ENCODE measurements at regions not wholly inside any gene's neighbourhood (a gene's known extent, or its start where the extent isn't known, plus 50 kb on each side); places are given as distances from the start of the nearest gene placed in this dataset.

- TF ChIP-seq, protein P1, sequence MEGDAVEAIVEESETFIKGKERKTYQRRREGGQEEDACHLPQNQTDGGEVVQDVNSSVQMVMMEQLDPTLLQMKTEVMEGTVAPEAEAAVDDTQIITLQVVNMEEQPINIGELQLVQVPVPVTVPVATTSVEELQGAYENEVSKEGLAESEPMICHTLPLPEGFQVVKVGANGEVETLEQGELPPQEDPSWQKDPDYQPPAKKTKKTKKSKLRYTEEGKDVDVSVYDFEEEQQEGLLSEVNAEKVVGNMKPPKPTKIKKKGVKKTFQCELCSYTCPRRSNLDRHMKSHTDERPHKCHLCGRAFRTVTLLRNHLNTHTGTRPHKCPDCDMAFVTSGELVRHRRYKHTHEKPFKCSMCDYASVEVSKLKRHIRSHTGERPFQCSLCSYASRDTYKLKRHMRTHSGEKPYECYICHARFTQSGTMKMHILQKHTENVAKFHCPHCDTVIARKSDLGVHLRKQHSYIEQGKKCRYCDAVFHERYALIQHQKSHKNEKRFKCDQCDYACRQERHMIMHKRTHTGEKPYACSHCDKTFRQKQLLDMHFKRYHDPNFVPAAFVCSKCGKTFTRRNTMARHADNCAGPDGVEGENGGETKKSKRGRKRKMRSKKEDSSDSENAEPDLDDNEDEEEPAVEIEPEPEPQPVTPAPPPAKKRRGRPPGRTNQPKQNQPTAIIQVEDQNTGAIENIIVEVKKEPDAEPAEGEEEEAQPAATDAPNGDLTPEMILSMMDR (IDR thresholded peaks at IDR 0.05; ENCODE audit: insufficient read depth, low read depth, low read length), result no peak
- no peak overlapping the region for H3K4me3 ChIP-seq (ENCODE audit: low read depth, low read length)
- ChIA-PET CTCF (interaction anchor here (1.0 kb wide), 1 partner anchor 13 kb away, joined by 3 read pairs; no protein-coding TSS in a partner anchor), POLR2A (no interaction called here)
- DNase-seq (ENCODE audit: low read depth), result no peak
- H3K27me3 ChIP-seq (ENCODE audit: control insufficient read depth, insufficient read depth, low read length), result peaks cover 2% of the 10 kb centered on the region; the same call in 1 of the 2 replicates
- H3K36me3 ChIP-seq (ENCODE audit: control insufficient read depth, insufficient read depth, low read length), result no peaks in the 10 kb centered on the region
Measured at GRCh38 chr9:97779608-97780007, 73.4 kb upstream of the FOXE1 start.

DNA sequence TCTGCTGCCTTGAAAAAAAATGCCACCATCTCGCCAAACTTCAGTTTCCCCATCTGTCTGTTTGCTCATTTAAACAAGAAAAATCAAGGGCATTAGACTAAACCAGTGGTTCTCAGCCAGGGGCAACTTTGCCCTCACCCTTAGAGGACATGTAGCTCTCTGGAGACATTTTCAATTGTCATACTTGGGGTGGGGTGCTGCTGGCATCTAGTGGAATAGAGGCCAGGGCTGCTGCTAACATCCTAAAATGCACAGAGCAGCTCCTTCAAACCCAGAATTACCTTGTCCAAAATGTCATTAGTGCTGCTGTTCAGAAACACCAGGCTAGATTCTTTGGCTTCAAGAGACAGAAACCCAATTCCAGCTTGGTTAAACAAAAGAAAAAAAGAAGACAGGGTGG is 71.1 kb upstream of the FOXE1 start:
- ChIA-PET POLR2A (no interaction called here), CTCF (interaction anchor here (0.7 kb wide), 1 partner anchor 15 kb away, joined by 3 read pairs; no protein-coding TSS in a partner anchor)
- DNase-seq (ENCODE audit: low read depth), result no peak

GRCh38 chr9:97786341-97786740 is 66.7 kb upstream of the FOXE1 start:
- POLR2A ChIA-PET, result no interaction called here
- H3K36me3 ChIP-seq (ENCODE audit: control insufficient read depth, insufficient read depth, low read length), result no peaks in the 10 kb centered on the region
- no peak overlapping the region for H3K4me3 ChIP-seq (ENCODE audit: low read depth, low read length)
- CTCF ChIA-PET, result no interaction called here
- DNase-seq (ENCODE audit: low read depth), result no peak
- TF ChIP-seq, protein P1 (IDR thresholded peaks at IDR 0.05; ENCODE audit: insufficient read depth, low read depth, low read length), result no peak
- peaks cover 2% of the 10 kb centered on the region; the same call in 1 of the 2 replicates for H3K27me3 ChIP-seq (ENCODE audit: control insufficient read depth, insufficient read depth, low read length)

More for the DNA sequence above, 71.1 kb upstream of the FOXE1 start:
- Histone ChIP-seq H3K27me3 (ENCODE audit: control insufficient read depth, insufficient read depth, low read length) (peaks cover 2% of the 10 kb centered on the region; the same call in 1 of the 2 replicates), H3K36me3 (ENCODE audit: control insufficient read depth, insufficient read depth, low read length) (no peaks in the 10 kb centered on the region), H3K4me3 (ENCODE audit: low read depth, low read length) (no peak overlapping the region)
- TF ChIP-seq, protein P1 (IDR thresholded peaks at IDR 0.05; ENCODE audit: insufficient read depth, low read depth, low read length), result no peak

- Histone ChIP-seq H3K4me3 (ENCODE audit: low read depth, low read length) (no peak overlapping the region), H3K27me3 (ENCODE audit: control insufficient read depth, insufficient read depth, low read length) (peaks cover 4% of the 10 kb centered on the region; the same call in 1 of the 2 replicates), H3K36me3 (ENCODE audit: control insufficient read depth, insufficient read depth, low read length) (no peaks in the 10 kb centered on the region)
- no peak for DNase-seq (ENCODE audit: low read depth)
- ChIA-PET POLR2A (no interaction called here), CTCF (no interaction called here)
- TF ChIP-seq, protein P1 (IDR thresholded peaks at IDR 0.05; ENCODE audit: insufficient read depth, low read depth, low read length), result no peak
Measured at GRCh38 chr9:97787551-97787950, 65.5 kb upstream of the FOXE1 start.

- ChIA-PET POLR2A (no interaction called here), CTCF (no interaction called here)
- Histone ChIP-seq H3K4me3 (ENCODE audit: low read depth, low read length) (no peak overlapping the region), H3K27me3 (ENCODE audit: control insufficient read depth, insufficient read depth, low read length) (peaks cover 3% of the 10 kb centered on the region; the same call in 1 of the 2 replicates), H3K36me3 (ENCODE audit: control insufficient read depth, insufficient read depth, low read length) (no peaks in the 10 kb centered on the region)
- no peak for DNase-seq (ENCODE audit: low read depth)
- TF ChIP-seq, protein P1 (IDR thresholded peaks at IDR 0.05; ENCODE audit: insufficient read depth, low read depth, low read length), result no peak
Measured at GRCh38 chr9:97788763-97789663, 64.0 kb upstream of the FOXE1 start.

All from BJ (cell line).